Panc1 (cell line): ENCODE measurements at regions not wholly inside any gene's neighbourhood (a gene's known extent, or its start where the extent isn't known, plus 50 kb on each side); places are given as distances from the start of the nearest gene placed in this dataset.

Experiments
- POLR2AphosphoS5 ChIP-seq: IDR thresholded peaks from 2 replicates; pipeline ENCODE4 v1.6.1; 2012; ENCODE audit warnings: mild to moderate bottlenecking, low read depth, low read length, moderate library complexity
- SIN3A ChIP-seq: IDR thresholded peaks from 2 replicates; pipeline ENCODE4 v1.6.1; 2012; ENCODE audit warnings: low read depth, mild to moderate bottlenecking, low read length, moderate library complexity, borderline replicate concordance; ENCODE audit not compliant: insufficient read depth
- TF ChIP-seq, protein P1 (sequence below): fragments of 450-650 bp; IDR thresholded peaks from 2 replicates; pipeline ENCODE4 v1.5.1; 2017; ENCODE audit warnings: mild to moderate bottlenecking

DNA sequence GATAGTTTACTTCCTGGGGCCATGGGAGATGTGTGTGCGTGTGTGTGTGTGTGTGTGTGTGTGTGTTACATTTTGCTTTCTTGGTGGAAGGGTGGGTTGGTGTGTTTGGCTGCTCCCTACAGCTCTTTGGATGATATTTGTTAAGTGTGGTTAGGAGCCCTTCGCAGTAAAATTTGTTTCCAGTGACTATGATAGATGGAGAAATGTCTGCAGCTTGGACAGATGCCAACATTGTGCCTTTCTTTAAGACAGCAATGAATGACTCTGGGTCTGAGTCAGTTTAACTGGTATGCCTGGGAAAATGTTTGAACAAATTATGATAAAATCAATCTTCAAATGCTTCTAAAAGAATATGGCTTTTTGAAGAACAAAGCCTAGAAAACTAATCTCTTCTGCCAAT is 102.7 kb upstream of the TRPC6 start:
- TF ChIP-seq, protein P1, sequence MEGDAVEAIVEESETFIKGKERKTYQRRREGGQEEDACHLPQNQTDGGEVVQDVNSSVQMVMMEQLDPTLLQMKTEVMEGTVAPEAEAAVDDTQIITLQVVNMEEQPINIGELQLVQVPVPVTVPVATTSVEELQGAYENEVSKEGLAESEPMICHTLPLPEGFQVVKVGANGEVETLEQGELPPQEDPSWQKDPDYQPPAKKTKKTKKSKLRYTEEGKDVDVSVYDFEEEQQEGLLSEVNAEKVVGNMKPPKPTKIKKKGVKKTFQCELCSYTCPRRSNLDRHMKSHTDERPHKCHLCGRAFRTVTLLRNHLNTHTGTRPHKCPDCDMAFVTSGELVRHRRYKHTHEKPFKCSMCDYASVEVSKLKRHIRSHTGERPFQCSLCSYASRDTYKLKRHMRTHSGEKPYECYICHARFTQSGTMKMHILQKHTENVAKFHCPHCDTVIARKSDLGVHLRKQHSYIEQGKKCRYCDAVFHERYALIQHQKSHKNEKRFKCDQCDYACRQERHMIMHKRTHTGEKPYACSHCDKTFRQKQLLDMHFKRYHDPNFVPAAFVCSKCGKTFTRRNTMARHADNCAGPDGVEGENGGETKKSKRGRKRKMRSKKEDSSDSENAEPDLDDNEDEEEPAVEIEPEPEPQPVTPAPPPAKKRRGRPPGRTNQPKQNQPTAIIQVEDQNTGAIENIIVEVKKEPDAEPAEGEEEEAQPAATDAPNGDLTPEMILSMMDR: no peak
- TF ChIP-seq POLR2AphosphoS5 (no peak), SIN3A (no peak)
